RWPE2 (cell line): ENCODE measurements at regions not wholly inside any gene's neighbourhood (a gene's known extent, or its start where the extent isn't known, plus 50 kb on each side); places are given as distances from the start of the nearest gene placed in this dataset.

Experiments
- ATAC-seq: fragments of 200-7000 bp; cut with Tn5 transposase; 3 replicates; pipeline ENCODE4 v1.9.1; 2021; ENCODE audit warnings: low read depth
- DNase-seq: peaks from one replicate; pipeline ENCODE4 v3.0.0-alpha.2; 2020; ENCODE audit warnings: low spot score
- H3K27ac ChIP-seq: fragments of 450-650 bp; 2 replicates; pipeline ENCODE4 v1.5.1; 2017; ENCODE audit warnings: mild to moderate bottlenecking; ENCODE audit not compliant: poor library complexity, severe bottlenecking
- H3K27me3 ChIP-seq: fragments of 250-450 bp; sonication (Bioruptor Pico); 2 replicates; pipeline ENCODE4 v1.5.1; 2021; ENCODE audit warnings: mild to moderate bottlenecking, moderate library complexity; ENCODE audit not compliant: insufficient read depth, poor library complexity, severe bottlenecking
- H3K36me3 ChIP-seq: fragments of 250-450 bp; sonication (Bioruptor Pico); 2 replicates; pipeline ENCODE4 v1.5.1; 2020; ENCODE audit warnings: low read depth, mild to moderate bottlenecking, moderate library complexity
- H3K4me1 ChIP-seq: fragments of 250-450 bp; sonication (Bioruptor Pico); 2 replicates; pipeline ENCODE4 v1.5.1; 2021; ENCODE audit warnings: mild to moderate bottlenecking, moderate library complexity; ENCODE audit not compliant: insufficient read depth, poor library complexity, severe bottlenecking
- H3K4me3 ChIP-seq: fragments of 250-450 bp; sonication (Bioruptor Pico); 2 replicates; pipeline ENCODE4 v1.5.1; 2021; ENCODE audit warnings: mild to moderate bottlenecking, moderate library complexity; ENCODE audit not compliant: severe bottlenecking
- H3K9me3 ChIP-seq: fragments of 250-450 bp; sonication (Bioruptor Pico); 2 replicates; pipeline ENCODE4 v1.5.1; 2021; ENCODE audit warnings: mild to moderate bottlenecking, moderate library complexity; ENCODE audit not compliant: severe bottlenecking
- TF ChIP-seq, protein P1 (sequence below): fragments of 450-650 bp; IDR thresholded peaks from one replicate; pipeline ENCODE4 v1.5.1; 2017; ENCODE audit warnings: mild to moderate bottlenecking, moderate library complexity; ENCODE audit not compliant: poor library complexity, severe bottlenecking

DNA sequence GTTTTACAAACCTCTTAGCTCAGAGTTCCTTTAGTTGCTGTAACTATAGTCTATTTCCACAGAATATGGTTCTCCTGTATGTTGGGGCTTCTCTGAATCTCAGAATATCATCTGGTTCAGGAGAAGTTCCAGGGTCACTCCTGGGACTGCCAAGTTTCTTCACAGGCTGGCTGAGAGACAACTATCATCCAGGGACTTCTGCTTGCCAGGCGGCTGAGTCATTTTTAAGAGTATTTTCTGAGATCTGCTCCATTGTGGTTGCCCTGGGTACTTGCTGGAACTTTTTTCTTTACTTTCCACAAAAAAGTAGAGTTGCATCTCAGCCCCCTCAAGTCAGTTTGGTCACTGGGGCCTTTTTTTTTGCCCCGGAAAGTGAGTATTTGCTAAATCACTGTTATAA is 566.5 kb downstream of the LRRC70 start:
- DNase-seq = no peak
- H3K4me3 ChIP-seq = no peak overlapping the region
- ATAC-seq = no peak
- H3K36me3 ChIP-seq = no peaks in the 10 kb centered on the region
- H3K27me3 ChIP-seq = peaks cover 27% of the 10 kb centered on the region
- TF ChIP-seq, protein P1, sequence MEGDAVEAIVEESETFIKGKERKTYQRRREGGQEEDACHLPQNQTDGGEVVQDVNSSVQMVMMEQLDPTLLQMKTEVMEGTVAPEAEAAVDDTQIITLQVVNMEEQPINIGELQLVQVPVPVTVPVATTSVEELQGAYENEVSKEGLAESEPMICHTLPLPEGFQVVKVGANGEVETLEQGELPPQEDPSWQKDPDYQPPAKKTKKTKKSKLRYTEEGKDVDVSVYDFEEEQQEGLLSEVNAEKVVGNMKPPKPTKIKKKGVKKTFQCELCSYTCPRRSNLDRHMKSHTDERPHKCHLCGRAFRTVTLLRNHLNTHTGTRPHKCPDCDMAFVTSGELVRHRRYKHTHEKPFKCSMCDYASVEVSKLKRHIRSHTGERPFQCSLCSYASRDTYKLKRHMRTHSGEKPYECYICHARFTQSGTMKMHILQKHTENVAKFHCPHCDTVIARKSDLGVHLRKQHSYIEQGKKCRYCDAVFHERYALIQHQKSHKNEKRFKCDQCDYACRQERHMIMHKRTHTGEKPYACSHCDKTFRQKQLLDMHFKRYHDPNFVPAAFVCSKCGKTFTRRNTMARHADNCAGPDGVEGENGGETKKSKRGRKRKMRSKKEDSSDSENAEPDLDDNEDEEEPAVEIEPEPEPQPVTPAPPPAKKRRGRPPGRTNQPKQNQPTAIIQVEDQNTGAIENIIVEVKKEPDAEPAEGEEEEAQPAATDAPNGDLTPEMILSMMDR = no peak
- no peak overlapping the region for H3K27ac ChIP-seq
- no peaks in the 10 kb centered on the region for H3K4me1 ChIP-seq
- no peaks in the 10 kb centered on the region for H3K9me3 ChIP-seq

DNA sequence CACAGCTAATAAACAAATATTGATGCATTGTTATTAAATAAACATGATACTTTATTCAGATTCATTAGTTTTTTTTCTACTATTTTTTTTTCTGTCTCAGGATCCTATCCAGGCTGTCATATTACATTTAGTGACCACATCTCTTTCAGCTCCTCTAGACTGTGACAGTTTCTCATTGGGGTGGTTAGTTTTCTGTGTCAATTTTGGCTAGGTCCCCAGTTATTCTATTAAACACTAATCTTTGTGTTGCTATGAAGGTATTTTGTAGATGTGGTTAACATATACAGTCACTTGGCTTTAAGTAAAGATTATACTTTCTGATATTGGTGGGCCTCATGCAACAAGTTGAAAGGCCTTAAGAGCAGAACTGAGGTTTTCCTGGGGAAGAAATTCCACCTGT is 563.0 kb downstream of the LRRC70 start:
- H3K27ac ChIP-seq = no peak overlapping the region
- DNase-seq (no peak), ATAC-seq (no peak)
- H3K9me3 ChIP-seq = no peaks in the 10 kb centered on the region
- no peaks in the 10 kb centered on the region for H3K4me1 ChIP-seq
- H3K36me3 ChIP-seq = no peaks in the 10 kb centered on the region
- H3K4me3 ChIP-seq = no peak overlapping the region
- TF ChIP-seq, protein P1 = no peak
- H3K27me3 ChIP-seq = peaks cover 13% of the 10 kb centered on the region

DNA sequence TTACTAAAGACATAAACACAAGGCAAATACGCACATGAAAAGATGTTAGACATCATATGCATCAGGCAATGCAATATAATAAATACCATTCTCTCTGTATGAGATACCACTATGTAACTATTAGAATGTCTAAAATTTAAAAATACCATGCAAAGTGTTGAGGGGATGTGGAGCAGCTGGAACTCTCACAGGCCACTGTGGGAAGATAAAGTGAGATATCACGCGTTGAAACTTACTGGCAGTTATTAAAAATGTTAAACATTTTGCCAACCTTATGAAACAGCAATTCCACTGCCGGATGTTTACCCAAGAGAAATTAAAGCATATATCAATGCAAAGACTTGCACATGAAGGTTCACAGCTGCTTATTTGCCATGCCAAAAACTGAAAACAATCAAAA is 556.7 kb downstream of the LRRC70 start:
- TF ChIP-seq, protein P1 = no peak
- no peaks in the 10 kb centered on the region for H3K4me1 ChIP-seq
- no peak overlapping the region for H3K4me3 ChIP-seq
- no peak overlapping the region for H3K27ac ChIP-seq
- no peaks in the 10 kb centered on the region for H3K9me3 ChIP-seq
- DNase-seq = no peak
- H3K36me3 ChIP-seq = no peaks in the 10 kb centered on the region
- no peak for ATAC-seq
- H3K27me3 ChIP-seq = no peaks in the 10 kb centered on the region

DNA sequence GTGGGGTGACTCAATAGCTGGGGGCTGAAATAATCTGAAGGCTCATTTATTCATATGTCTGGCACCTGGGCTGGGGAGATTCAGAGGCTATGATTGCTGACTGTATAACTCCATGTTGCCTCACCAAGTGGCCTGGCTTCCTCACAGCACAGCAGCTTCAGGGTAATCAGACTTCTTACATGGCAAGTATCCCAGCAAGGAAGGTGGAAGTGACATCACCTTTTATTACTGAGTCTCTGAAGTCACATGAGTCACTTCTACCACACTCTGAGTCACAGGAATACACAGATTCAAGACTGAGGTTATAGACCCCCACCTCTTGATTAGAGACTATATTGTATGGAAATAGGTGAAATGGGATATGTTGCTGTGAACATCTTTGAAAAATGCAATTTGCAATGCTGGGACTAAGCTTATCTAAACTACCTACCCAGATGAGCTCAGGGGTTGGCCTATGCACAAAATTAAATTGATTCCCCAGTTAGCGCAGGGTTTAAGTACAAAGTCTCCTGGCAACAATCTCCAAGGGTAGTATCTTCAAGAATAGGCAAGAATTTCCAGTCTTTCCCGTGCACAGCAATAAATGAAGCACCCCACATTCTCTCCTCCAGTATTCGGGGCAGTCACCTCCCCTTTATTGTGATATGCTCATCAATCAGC is 553.1 kb downstream of the LRRC70 start:
- ATAC-seq (peak; percentile 77), DNase-seq (no peak)
- Histone ChIP-seq H3K36me3 (no peaks in the 10 kb centered on the region), H3K9me3 (no peaks in the 10 kb centered on the region), H3K27me3 (no peaks in the 10 kb centered on the region), H3K4me3 (no peak overlapping the region), H3K4me1 (peaks cover 6% of the 10 kb centered on the region), H3K27ac (no peak overlapping the region)
- TF ChIP-seq, protein P1 = no peak

DNA sequence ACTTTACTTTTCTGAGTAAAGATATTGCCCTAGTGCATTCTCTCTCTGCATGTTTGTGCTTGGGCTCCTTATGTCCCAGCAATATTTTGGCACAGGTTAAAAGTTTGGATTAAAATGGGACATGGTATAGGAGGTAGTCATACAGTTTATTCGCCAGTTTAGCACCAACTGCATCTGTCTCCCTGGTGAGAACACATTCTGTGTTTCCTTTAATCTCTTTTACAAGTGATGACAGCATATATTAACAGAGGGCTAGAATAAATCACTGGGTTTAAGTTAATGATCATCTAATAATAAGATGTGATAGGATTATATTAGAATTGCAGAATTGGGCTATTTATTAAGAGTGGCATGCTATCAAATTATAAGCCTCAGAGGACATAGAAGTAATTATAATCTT is 550.1 kb downstream of the LRRC70 start:
- Histone ChIP-seq H3K4me1 (peaks cover 6% of the 10 kb centered on the region), H3K27ac (no peak overlapping the region), H3K4me3 (no peak overlapping the region), H3K36me3 (no peaks in the 10 kb centered on the region), H3K27me3 (no peaks in the 10 kb centered on the region), H3K9me3 (no peaks in the 10 kb centered on the region)
- DNase-seq (no peak), ATAC-seq (no peak)
- TF ChIP-seq, protein P1 = no peak
